GM10248 (cell line): ENCODE measurements at regions not wholly inside any gene's neighbourhood (a gene's known extent, or its start where the extent isn't known, plus 50 kb on each side); places are given as distances from the start of the nearest gene placed in this dataset.

ENCODE experiments used
- CTCF ChIA-PET: fragments of 300-600 bp; sonication (Branson Sonifier 250); formaldehyde crosslinking; extraction: SDS; loops from one replicate; lab custom pipeline; 2021; ENCODE audit warnings: antibody characterized with exemption; lab: Yijun Ruan, JAX
- POLR2A ChIA-PET: fragments of 350-650 bp; sonication (Branson Sonifier 250); formaldehyde crosslinking; extraction: SDS; loops from one replicate; lab custom pipeline; 2020; ENCODE audit warnings: antibody characterized with exemption; lab: Yijun Ruan, JAX
- DNase-seq: peaks from one replicate; pipeline ENCODE4 v3.0.0; 2012; ENCODE audit errors: extremely low spot score
- CTCF ChIP-seq: IDR thresholded peaks from 2 replicates; pipeline ENCODE4 v1.5.1; 2012; ENCODE audit warnings: mild to moderate bottlenecking, low read depth; ENCODE audit errors: extremely low read depth, missing control alignments, control extremely low read depth

GRCh38 chr14:26703686-26704366, 106.0 kb upstream of the NOVA1 start:
- no peak for DNase-seq
- no peak for TF ChIP-seq CTCF
- CTCF ChIA-PET: interaction anchor here (0.9 to 1.1 kb wide), 2 partner anchors 9 to 16 kb away, joined by 3 read pairs; no protein-coding TSS in a partner anchor
- POLR2A ChIA-PET: no interaction called here

DNA sequence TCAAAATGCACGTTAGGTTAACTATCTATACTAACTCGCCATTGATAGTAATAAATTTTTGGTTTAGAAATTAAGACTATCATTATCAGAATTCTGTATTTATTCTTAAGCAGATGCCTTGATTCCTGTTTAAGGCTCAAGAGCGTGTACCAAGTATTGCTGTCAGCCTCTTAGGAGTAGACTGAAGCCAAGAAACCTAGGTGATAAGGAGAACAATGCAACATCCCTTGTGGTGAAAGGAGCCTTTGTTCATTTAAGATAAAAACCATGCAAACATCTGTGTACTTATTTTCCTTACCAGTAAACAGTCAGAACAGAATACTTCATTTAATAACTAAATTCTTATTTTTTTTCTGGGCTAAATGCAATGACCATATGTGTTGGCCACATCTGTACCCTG, 109.4 kb upstream of the NOVA1 start:
- no peak for TF ChIP-seq CTCF
- POLR2A ChIA-PET: no interaction called here
- no peak for DNase-seq
- CTCF ChIA-PET: no interaction called here

GRCh38 chr14:26709019-26709418, 111.2 kb upstream of the NOVA1 start:
- DNase-seq: no peak
- no peak for TF ChIP-seq CTCF
- POLR2A ChIA-PET: no interaction called here
- CTCF ChIA-PET: interaction anchor here (1.2 kb wide), 1 partner anchor 11 kb away, joined by 3 read pairs; no protein-coding TSS in a partner anchor

DNA sequence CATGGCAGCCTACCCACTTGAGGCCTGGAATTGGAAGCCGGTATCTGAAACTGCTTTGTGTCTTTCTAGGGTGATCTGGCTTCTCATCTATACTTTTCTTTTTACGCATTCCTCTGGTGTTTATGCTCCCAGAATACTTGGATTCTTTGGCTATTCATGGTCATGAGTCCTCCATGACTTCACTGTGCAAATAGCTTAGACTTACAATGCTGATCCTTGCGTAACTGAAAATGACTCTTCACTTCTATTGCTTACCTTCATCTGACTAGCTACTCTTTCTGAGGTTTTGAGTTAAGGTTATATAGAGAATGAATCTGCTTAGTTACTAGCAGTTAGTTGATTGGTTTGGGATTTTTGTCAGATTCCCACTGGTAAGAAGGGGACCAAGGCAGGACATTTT, 121.7 kb upstream of the NOVA1 start:
- no peak for TF ChIP-seq CTCF
- POLR2A ChIA-PET: no interaction called here
- CTCF ChIA-PET: no interaction called here
- DNase-seq: no peak

DNA sequence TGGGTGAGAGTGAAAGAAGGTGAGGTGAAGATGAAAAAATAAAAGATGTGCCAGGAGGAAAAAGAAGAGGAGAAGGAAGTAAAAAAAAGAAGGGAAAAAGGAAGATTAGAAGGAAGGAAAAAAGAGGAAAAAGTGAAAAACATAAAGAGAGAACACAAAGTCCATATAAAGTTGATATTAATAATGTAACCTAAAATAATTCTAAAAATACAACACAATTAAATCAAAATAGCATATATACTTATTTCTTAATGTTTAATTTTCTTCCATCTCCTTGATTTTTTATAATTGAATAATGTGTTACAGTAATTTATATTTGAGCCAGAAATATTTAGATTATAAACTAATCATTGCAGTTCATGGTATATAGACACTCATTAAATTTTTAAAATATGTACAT, 124.4 kb upstream of the NOVA1 start:
- ChIA-PET CTCF (no interaction called here), POLR2A (no interaction called here)
- no peak for DNase-seq
- TF ChIP-seq CTCF: no peak

GRCh38 chr14:26729851-26730250, 132.0 kb upstream of the NOVA1 start:
- TF ChIP-seq CTCF: no peak
- ChIA-PET CTCF (no interaction called here), POLR2A (no interaction called here)
- no peak for DNase-seq
